HG03378 (cell line): ENCODE measurements at regions not wholly inside any gene's neighbourhood (a gene's known extent, or its start where the extent isn't known, plus 50 kb on each side); places are given as distances from the start of the nearest gene placed in this dataset.

Experiments
- ATAC-seq: cut with Tn5 transposase; IDR thresholded peaks from one replicate; pipeline ENCODE4 v1.9.1; 2021; ENCODE audit warnings: mild to moderate bottlenecking, moderate library complexity; ENCODE audit not compliant: unreplicated experiment

DNA sequence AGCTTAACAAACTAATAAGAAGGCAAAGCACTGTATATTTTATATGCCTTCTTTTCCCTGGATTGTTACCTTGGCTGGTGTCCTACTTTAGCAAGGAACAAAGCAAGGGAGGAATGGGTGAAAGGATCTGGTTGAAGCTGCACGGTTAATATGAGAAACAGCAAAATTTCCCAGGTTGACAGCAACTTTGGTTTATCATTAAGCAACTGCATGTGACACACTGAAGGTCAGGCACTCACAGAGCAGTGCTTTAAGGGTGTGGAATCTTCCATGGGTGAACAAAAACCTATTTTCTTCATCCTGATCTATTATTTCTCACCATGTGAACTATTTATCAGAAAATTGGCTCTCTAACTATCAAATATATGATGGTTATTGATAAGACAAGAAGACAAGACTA is 109.0 kb upstream of the ATP10B start:
- peak; percentile 31 for ATAC-seq

DNA sequence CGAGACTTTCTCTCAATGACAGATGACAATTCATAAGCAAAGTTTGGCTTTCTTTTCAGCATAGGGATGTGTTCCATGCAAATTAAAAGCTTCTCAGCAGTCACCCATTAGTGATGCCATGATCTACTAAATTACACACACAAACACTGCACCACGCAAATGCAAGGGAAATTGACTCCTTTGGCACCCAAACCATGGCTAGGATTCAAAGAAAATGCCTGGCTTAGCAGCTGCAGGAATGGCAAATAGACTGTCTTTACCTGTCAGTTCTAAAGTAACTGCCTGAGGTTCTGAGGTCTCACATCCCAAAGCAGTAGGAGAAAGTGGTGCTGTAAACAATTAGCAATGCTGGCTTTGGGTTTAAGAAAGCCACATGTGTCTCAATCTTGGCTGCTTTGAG is 108.6 kb upstream of the ATP10B start:
- ATAC-seq, result no peak

DNA sequence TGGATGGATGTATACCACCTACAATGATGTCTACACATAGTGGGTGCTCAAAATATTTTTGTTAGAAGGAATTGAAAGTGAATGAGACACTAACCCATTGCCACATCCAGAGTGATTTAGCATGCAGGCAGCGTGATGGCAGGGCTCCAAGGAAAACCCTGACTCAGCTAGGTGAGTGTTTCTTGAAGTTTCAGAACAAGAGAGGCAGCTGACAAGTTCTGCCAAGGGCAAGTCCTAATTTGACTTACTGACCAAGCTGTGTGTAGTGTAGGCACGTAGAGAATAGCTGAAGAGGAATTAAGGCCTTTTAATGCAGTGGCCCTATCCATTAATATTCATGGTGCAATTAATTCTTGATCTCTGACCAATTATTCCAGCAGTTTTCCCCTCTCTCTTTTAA is 107.8 kb upstream of the ATP10B start:
- peak; percentile 61 for ATAC-seq

DNA sequence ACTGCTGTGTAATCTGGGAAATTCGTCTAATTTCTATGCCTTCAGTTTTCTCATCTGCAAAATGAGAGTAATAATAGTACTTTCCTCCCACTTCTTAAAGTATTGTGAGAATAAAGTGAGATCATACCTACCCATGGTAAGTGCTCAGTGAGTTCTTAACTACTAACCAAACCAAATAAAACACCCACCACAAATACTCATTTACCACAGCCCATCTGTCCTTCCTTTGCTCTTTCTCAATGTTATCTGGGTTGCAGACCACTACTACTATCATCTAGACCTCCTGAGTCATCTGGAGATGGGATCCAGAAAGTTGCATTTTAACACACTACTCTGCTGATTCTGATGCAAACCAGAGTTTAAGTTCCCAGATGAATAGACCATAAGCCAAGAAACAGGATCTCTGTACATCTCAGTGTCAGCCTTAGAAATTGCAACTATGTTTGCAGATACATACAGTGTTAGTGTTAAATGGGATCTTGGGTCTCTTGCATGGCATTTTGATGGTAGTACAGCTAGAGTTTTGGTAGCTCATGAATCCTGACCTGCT is 105.4 kb upstream of the ATP10B start:
- peak; percentile 61 for ATAC-seq

DNA sequence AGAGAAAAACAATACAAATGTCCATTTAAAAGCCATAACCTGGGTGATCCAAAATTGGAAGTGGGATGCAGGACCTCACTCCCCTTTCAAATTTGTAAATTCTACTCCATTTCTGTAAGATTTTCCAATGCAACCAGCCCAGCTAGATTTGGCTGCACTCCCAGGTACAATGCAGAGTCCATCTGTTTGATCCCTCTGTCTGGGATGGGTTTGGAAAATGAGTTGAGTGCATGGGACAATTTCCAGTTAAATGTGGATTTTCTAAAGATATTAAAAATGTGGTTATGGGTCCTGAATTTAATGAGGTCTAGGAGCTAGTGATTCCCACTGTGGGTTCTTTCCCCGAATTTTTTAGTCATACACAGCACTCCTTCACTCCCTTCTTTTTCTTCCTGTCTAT is 104.0 kb upstream of the ATP10B start:
- no peak for ATAC-seq

DNA sequence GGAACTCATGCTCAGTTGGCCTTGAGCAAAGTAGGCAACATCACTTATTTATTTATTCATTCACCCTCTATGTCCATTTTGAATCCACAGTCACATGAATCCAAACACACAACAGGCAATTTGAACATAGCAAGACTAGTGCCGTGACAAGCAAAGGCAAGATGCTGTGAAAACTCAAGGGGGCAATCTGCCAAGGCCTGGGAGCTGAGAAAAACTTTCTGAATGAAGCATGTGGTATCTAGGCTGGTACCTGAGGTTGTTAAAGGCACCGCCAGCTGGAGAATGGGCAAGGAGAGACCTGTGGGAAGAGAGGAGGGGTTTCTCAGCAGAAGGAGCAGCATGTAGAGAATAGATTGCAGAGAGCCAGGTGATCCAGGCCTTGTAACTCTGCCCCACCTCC is 98.3 kb upstream of the ATP10B start:
- ATAC-seq, result no peak

DNA sequence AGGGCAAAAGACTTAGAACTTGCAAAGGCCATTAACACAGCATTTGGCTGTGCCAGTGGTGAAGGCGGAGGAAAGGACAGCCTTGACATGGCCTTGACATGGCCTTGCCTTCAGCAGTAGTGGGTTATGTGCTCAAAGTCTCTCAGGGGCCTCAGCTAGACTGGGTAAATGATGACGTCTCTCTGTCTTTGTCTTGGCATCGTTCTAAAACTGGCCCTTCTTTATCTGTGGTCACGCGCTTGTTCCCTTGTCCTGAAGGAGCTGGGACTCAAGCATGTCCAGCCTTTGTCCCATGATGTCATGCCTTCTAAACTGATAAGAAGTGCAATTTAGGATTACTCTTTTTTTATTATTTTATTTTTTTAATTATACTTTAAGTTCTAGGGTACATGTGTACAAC is 88.7 kb upstream of the ATP10B start:
- no peak for ATAC-seq

DNA sequence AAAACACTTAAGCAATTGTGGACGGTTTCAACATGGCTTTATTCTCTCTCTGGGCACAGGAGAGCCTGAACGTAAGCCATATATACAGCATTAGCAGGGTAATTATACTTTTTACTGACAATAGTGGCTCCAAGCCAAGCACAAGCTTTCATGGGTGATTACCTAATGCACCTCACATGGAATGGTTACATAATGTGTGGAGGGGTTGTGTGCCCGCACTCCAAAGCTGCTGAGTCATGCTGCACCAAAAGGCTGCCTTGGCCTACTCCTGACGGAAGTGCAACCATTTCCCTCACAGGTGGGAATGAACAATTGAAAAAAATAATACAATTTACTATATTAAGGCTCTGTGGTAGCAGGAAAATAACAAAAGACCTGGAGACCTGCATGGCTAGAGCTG is 86.5 kb upstream of the ATP10B start:
- no peak for ATAC-seq

DNA sequence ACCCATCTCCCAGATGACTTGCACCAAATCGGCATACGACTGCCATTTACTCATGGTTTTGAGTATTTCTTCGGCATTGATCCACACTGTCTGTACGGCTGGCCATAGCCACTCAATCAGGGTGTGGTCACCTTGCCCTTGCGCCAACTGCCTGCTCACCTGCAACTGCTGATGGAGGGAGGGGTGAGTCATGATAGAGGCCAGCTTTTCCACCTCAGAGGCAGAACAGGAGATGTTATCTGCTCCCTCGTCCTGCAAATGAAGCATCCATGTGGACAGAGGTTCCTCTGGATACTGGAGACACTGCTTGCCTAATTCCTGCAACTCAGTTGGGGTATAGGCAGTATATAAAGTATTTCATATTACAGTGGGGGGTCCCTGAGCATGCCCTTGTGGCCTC is 85.6 kb upstream of the ATP10B start:
- no peak for ATAC-seq

DNA sequence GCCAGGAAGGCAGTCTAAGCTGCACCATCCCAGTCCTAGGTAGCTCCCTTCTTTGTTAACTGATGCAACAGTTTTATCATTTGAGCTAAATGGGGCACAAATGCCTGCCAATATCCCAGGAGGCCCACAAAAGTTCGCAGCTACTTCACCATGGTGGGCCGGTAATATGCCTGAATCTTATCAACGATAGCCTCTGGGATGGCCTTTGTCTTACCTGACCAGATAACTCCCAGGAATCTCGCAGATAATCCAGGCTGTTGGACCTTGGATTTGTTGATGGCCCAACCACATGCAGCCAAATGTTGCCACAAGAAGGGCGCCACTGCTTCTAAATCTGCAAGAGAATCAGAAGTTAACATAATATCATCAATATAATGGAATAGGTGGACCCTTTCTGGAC is 83.8 kb upstream of the ATP10B start:
- ATAC-seq, result no peak

DNA sequence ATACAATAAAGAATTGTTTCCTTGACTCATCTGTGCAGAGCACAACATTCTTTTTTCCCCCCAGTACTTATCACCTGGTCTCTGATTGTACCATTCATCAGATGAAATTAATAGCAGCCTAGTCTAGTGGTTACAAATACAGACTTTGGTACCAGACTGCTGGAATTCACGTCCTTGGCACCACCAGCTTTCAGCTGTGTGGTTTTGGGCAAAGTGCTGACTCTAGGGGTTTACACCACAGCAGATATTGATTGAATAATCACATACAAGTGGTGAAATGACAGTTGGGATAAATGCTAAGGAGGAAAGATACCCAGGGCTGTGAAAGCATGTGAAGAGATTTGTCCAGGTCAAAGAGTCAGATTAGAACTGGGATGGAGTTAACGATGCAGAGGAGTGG is 79.3 kb upstream of the ATP10B start:
- ATAC-seq, result no peak

DNA sequence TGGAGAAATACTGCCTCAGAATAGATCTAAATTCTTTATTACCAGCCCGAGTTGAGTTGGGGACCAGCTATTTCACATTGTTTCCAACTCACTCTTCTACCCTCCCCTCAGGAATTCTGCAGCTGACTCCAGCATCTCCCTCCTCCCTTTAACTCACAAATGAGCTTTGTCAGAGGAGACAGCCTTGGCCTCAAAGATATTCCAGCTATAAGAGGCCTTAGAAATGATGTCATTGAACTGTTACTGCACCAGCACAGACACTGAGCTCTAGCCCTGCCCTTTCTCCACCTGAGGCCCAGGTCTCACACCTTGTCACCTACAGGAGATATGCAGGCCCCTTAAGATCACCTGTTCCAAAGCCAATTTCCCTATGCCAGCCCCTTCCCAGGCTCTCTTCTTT is 78.4 kb upstream of the ATP10B start:
- ATAC-seq, result no peak

DNA sequence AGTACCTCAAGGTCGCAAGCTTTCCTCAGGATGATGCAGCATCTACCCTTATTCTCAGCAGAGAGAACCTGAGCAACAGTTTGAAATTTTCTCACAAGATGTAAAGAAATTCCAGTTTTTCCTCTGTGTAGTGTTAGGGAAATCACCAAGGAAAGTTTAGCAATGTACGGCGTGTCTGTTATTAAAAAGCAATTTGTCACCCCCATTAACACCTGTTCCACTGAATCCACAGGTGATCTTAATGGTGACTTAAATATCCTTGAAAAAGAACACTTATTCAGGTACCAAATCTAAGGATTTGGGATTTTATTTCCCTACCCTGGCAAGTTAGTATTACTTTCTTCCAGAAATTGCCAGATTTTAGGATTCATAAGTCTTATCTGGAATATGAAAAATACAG is 77.9 kb upstream of the ATP10B start:
- ATAC-seq, result no peak

DNA sequence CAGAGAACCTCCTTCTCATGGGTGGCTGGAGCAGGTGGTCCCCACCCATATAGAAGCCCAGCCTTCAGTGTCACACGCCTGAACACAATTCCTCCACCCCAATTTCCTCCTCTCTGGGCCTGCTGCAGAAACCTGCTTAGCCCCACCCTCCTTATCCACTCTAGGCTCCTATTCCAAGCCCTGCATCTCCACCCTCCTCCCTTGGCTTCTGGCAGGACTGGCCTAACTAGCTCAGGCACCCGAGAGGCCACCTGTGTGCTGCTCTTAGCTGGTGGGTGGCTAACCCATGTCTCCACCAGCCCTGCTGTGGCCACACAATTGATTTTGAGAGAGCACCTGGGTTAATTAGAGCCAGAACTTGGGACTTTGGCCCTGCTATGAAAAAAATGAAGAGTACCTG is 77.3 kb upstream of the ATP10B start:
- ATAC-seq, result no peak

DNA sequence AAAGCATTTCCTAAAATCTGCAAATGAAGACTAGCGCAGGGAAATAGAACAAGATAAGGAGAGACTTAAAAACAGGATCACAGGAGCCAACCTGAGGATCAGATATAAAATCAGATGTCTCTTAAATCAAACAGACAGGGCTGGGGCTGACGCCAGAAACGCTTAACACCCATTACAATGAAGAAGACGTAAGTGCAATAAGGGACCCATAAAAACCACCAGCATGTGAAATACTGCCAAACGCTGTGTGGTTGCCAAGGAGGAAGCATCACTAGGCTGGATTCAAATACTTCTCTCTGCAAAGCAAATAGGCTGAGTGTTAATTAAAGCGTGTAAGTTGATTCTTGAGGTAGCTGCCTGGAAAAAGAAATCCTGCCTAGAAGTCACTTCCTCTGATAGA is 74.4 kb upstream of the ATP10B start:
- no peak for ATAC-seq

DNA sequence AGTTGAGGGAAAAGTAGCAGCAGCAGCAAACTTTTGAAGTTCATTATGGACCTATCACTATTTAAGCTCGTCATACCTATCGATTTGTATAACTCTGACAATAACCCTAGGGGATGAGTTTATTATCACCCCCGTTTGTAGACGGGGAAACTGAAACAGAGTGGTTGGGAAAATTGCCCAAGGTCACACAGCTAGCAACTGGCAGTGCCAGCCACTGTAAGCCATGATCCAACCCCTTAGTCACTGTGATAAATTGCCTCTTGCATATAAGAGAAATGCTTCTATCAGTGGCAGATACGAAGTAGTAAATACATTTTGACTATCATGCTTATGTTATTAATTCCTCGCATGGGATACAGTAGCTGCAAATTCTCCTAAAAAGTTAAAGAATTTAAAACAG is 73.3 kb upstream of the ATP10B start:
- no peak for ATAC-seq

DNA sequence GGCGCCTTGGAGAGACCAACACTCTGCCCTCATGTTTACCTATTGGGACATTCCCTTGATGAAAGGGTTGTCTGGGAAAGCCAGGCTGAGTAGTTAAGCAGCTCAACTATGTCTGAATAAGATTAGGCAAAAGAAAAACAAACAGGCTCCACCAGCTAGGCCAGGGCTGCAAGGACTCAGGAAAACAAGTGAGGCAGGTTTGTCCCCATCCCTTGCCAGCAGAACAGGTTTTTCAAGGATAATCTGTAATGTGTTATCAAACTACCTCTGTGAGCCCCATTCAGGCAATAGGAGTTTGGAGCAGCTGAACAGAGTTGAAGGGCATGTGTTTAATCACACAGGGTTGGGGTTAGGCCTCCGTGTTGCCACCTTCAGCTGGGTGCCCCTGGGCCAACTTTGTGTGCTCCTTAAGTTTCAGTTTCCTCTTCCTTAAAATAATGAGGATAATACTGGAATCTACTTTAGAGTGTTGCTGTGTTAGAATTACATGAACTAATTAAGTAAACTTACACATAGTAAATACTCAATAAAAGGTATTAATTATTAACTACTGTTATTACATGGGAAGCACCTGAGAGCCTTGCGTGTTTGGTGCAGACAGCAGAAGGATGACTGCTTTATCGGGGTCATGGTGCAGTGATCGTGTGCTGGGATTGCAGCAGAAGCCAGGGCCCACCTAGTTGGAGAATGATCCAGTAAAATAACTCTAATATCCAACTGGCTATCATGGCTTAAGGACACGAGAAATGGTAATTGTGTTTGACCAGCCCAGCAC is 72.1 kb upstream of the ATP10B start:
- no peak for ATAC-seq

DNA sequence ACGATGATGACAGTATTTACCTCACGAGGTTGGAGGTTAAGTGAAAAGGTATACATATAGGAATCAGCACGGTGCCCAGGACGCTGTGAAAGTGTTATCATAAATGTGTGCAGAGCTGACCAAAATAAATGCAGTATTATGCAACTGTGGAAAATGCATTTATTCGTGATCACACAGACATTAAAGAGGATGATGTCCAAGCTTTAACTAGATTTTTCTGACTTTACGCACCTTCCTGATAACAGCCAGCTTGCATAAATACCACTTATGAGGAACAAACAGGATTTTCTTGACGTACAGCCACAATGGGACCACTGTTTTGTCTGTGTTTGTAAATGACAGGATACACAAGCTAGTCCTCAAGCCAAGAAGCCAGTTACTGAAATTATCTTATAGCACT is 71.4 kb upstream of the ATP10B start:
- ATAC-seq, result no peak

DNA sequence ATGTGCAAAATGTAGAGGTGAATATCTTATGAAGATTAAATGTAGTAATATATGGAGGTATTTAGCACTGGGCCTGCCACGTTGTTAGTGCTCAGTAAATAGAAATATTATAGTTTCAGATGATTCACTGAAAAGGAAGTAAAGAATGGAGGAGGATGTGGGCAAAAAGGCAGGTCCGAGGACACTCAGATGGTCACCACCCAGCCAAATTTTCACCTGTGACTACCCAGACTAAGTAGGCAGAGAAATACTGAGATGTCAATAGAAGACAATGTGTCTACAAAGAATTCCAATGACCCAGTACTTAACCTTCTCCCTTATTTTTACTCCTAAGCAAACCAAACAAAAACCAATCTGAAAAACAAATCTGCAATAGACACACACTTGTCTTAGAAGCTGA is 70.3 kb upstream of the ATP10B start:
- ATAC-seq, result no peak

DNA sequence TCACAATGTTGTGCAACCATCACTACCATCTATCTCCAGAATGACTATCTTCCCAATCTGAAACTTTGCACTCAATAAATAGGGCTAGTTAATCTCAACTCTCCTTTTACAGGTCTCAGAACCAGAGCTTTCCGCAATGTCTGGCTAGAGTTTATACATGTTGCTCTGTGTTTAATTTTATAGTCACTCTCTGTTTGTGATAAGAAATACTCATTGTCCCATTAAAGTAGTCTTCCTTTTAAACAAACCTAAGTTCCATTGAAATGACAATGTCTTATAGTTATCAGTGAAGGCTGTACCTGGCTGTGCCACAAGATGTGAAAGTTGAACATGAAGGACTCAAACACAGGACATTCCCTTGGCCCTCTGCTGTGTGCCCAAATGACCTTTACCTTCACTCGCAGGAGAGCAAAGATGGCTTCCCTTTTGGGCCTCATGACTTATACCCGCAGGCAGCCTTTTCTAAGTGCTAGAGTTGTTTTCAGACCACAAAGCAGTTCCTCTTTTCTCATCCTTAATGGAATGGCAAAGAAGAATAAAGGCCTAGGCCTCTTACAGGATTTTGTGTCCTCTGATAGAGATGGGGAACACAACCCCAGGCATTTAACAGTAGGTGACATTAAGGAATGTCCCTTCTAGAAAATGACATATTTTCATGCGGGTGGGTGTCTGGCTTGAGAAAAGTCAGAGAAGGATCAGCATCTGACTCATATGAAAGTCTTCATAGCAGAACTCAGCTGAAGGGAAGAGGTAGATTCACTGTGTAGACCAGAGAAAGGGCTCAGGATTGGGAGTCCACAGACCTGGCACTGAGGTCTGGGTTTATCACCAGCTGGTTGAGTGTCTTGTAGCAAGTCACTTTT is 69.6 kb upstream of the ATP10B start:
- ATAC-seq, result no peak

DNA sequence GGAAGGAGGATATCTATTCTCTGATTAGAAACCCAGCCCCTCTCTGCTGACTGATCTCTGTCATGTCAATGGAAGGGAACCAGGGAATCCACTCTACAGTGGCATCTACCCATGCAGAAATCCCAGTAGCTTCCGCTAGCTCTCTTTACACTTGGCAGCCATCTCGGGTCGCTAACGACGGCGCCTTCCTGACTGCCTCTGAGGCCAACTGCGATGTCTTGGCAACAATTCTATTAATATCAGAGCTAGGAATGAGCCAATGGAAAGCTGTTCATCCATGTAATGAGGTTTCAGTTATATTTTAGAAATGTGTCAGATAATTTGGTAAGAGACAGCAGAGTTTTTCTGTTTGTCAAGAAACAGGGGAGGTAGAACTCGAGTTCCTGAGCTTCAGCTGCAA is 67.6 kb upstream of the ATP10B start:
- no peak for ATAC-seq

DNA sequence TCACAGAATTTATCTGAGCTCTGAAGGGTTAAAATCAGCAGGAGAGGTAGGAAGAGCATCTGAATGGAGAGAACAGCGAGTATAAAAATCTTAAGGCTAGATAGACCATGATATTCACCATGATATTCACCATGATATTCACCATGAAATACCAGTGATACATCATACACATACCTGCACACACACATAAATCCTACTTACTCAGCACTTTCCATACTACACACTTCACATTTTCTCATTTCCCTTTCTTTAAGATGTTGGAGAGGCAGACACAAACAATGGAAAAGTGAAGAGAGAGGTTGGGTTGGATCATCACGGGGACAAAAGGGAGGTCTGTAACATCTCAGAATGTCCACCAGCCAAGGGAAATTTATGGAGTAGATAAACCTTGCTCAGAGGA is 66.4 kb upstream of the ATP10B start:
- no peak for ATAC-seq
